ENCODE measurements at regions not wholly inside any gene's neighbourhood (a gene's known extent, or its start where the extent isn't known, plus 50 kb on each side); places are given as distances from the start of the nearest gene placed in this dataset.

DNA sequence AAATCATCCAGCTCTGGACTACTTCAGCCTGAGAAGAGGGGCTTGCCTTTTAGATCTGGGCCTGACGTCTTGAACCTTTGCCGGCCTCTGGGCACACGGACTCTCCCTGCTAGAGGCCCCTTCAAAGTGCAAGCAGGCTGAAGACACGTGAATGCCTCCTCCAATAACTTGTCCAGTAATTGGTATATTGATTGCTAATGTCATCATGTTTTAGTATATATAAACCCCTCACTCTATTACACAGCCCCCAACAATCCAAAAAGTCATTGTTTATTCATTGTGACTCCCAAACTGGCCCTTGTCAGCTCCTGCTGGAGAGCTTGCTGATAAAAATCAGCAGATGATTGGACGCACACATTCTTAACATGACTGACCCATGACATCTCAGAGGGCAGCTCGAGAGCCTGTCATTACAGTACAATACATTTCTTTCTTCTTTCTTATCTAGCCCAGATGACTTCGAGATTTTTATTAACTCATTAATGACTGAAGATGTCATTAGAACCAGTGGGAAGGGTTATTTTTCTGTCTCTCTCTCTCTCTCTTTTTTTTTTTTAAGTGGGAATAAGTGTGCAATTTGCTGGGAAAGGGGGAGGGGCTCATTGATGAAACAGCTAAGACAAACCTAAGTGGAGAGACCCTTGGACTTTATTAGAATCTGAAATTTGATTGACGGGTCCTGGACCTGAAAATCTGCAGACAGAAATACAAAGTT, 65.5 kb upstream of the NR2F2 start (continued):
- TF ChIP-seq, protein P1, sequence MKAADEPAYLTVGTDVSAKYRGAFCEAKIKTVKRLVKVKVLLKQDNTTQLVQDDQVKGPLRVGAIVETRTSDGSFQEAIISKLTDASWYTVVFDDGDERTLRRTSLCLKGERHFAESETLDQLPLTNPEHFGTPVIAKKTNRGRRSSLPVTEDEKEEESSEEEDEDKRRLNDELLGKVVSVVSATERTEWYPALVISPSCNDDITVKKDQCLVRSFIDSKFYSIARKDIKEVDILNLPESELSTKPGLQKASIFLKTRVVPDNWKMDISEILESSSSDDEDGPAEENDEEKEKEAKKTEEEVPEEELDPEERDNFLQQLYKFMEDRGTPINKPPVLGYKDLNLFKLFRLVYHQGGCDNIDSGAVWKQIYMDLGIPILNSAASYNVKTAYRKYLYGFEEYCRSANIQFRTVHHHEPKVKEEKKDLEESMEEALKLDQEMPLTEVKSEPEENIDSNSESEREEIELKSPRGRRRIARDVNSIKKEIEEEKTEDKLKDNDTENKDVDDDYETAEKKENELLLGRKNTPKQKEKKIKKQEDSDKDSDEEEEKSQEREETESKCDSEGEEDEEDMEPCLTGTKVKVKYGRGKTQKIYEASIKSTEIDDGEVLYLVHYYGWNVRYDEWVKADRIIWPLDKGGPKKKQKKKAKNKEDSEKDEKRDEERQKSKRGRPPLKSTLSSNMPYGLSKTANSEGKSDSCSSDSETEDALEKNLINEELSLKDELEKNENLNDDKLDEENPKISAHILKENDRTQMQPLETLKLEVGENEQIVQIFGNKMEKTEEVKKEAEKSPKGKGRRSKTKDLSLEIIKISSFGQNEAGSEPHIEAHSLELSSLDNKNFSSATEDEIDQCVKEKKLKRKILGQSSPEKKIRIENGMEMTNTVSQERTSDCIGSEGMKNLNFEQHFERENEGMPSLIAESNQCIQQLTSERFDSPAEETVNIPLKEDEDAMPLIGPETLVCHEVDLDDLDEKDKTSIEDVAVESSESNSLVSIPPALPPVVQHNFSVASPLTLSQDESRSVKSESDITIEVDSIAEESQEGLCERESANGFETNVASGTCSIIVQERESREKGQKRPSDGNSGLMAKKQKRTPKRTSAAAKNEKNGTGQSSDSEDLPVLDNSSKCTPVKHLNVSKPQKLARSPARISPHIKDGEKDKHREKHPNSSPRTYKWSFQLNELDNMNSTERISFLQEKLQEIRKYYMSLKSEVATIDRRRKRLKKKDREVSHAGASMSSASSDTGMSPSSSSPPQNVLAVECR (CRISPR knock-in tag; IDR thresholded peaks at IDR 0.05; ENCODE audit: borderline replicate concordance) = no peak; the same call in 1 of the 2 replicates
- TF ChIP-seq, protein P2, sequence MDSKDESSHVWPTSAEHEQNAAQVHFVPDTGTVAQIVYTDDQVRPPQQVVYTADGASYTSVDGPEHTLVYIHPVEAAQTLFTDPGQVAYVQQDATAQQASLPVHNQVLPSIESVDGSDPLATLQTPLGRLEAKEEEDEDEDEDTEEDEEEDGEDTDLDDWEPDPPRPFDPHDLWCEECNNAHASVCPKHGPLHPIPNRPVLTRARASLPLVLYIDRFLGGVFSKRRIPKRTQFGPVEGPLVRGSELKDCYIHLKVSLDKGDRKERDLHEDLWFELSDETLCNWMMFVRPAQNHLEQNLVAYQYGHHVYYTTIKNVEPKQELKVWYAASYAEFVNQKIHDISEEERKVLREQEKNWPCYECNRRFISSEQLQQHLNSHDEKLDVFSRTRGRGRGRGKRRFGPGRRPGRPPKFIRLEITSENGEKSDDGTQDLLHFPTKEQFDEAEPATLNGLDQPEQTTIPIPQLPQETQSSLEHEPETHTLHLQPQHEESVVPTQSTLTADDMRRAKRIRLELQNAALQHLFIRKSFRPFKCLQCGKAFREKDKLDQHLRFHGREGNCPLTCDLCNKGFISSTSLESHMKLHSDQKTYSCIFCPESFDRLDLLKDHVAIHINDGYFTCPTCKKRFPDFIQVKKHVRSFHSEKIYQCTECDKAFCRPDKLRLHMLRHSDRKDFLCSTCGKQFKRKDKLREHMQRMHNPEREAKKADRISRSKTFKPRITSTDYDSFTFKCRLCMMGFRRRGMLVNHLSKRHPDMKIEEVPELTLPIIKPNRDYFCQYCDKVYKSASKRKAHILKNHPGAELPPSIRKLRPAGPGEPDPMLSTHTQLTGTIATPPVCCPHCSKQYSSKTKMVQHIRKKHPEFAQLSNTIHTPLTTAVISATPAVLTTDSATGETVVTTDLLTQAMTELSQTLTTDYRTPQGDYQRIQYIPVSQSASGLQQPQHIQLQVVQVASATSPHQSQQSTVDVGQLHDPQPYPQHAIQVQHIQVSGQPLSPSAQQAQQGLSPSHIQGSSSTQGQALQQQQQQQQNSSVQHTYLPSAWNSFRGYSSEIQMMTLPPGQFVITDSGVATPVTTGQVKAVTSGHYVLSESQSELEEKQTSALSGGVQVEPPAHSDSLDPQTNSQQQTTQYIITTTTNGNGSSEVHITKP (CRISPR knock-in tag; IDR thresholded peaks at IDR 0.05; ENCODE audit: low read depth) = no peak
- no peak for TF ChIP-seq ZNF607 (CRISPR knock-in tag; IDR thresholded peaks at IDR 0.05; ENCODE audit: borderline replicate concordance)
- no peak for TF ChIP-seq MLLT10 (CRISPR knock-in tag; IDR thresholded peaks at IDR 0.05)
- TF ChIP-seq, protein P3, sequence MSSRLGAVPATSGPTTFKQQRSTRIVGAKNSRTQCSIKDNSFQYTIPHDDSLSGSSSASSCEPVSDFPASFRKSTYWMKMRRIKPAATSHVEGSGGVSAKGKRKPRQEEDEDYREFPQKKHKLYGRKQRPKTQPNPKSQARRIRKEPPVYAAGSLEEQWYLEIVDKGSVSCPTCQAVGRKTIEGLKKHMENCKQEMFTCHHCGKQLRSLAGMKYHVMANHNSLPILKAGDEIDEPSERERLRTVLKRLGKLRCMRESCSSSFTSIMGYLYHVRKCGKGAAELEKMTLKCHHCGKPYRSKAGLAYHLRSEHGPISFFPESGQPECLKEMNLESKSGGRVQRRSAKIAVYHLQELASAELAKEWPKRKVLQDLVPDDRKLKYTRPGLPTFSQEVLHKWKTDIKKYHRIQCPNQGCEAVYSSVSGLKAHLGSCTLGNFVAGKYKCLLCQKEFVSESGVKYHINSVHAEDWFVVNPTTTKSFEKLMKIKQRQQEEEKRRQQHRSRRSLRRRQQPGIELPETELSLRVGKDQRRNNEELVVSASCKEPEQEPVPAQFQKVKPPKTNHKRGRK (CRISPR knock-in tag; IDR thresholded peaks at IDR 0.05) = no peak
- no peak for TF ChIP-seq ZSCAN12 (CRISPR knock-in tag; IDR thresholded peaks at IDR 0.05)
- no peak for TF ChIP-seq KAT8 (CRISPR knock-in tag; IDR thresholded peaks at IDR 0.05)
- no peak for TF ChIP-seq XRCC5 (optimal IDR thresholded peaks at IDR 0.05; ENCODE audit: low read length)
- no peak for TF ChIP-seq KLF6 (CRISPR knock-in tag; IDR thresholded peaks at IDR 0.05)
- TF ChIP-seq, protein P4, sequence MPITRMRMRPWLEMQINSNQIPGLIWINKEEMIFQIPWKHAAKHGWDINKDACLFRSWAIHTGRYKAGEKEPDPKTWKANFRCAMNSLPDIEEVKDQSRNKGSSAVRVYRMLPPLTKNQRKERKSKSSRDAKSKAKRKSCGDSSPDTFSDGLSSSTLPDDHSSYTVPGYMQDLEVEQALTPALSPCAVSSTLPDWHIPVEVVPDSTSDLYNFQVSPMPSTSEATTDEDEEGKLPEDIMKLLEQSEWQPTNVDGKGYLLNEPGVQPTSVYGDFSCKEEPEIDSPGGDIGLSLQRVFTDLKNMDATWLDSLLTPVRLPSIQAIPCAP (CRISPR knock-in tag; IDR thresholded peaks at IDR 0.05; ENCODE audit: low read depth) = no peak
- TF ChIP-seq, protein P5, sequence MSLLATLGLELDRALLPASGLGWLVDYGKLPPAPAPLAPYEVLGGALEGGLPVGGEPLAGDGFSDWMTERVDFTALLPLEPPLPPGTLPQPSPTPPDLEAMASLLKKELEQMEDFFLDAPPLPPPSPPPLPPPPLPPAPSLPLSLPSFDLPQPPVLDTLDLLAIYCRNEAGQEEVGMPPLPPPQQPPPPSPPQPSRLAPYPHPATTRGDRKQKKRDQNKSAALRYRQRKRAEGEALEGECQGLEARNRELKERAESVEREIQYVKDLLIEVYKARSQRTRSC (CRISPR knock-in tag; IDR thresholded peaks at IDR 0.05; ENCODE audit: low read depth) = no peak
- peak; percentile 39; the same call in 1 of the 2 replicates for TF ChIP-seq SOX13 (IDR thresholded peaks at IDR 0.05)
- TF ChIP-seq SOX13 (CRISPR knock-in tag; conservative IDR thresholded peaks at IDR 0.05 in 1 of 2, IDR thresholded peaks at IDR 0.05 in 1 of 2) = peak in 1 of 2 experiments; percentile 91; a peak in 2 of 4 replicates
- TF ChIP-seq JUNB (CRISPR knock-in tag; IDR thresholded peaks at IDR 0.05; ENCODE audit: borderline replicate concordance) = peak; percentile 58; the same call in 1 of the 2 replicates
- no peak for TF ChIP-seq SMYD3 (CRISPR knock-in tag; IDR thresholded peaks at IDR 0.05)
- TF ChIP-seq, protein P6, sequence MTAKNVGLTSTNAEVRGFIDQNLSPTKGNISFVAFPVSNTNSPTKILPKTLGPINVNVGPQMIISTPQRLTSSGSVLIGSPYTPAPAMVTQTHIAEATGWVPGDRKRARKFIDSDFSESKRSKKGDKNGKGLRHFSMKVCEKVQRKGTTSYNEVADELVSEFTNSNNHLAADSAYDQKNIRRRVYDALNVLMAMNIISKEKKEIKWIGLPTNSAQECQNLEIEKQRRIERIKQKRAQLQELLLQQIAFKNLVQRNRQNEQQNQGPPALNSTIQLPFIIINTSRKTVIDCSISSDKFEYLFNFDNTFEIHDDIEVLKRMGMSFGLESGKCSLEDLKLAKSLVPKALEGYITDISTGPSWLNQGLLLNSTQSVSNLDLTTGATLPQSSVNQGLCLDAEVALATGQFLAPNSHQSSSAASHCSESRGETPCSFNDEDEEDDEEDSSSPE (CRISPR knock-in tag; IDR thresholded peaks at IDR 0.05) = no peak
- TF ChIP-seq ZNF24 (IDR thresholded peaks at IDR 0.05) = no peak
